CMK (cell line): ENCODE measurements at regions not wholly inside any gene's neighbourhood (a gene's known extent, or its start where the extent isn't known, plus 50 kb on each side); places are given as distances from the start of the nearest gene placed in this dataset.

Source experiments
- DNase-seq: peaks from one replicate; pipeline ENCODE4 v3.0.0-alpha.2; 2010; ENCODE audit warnings: low read depth

- DNase-seq = no peak
These were observed 1062.2 kb upstream of the FBXO33 start for GRCh38 chr14:40494483-40494882.

- no peak for DNase-seq
These were observed 1055.6 kb upstream of the FBXO33 start for GRCh38 chr14:40487824-40488223.

GRCh38 chr14:40485688-40486087 lies 1053.5 kb upstream of the FBXO33 start:
- no peak for DNase-seq

- no peak for DNase-seq
These were observed 1043.8 kb upstream of the FBXO33 start for GRCh38 chr14:40476005-40476404.

- DNase-seq = no peak
These were observed 1035.7 kb upstream of the FBXO33 start for GRCh38 chr14:40467969-40468368.

GRCh38 chr14:40464531-40464930 lies 1032.3 kb upstream of the FBXO33 start:
- DNase-seq = no peak

GRCh38 chr14:40463886-40464285 lies 1031.7 kb upstream of the FBXO33 start:
- no peak for DNase-seq

- DNase-seq = no peak
These were observed 1020.4 kb upstream of the FBXO33 start for GRCh38 chr14:40452674-40453073.

GRCh38 chr14:40447017-40447416 lies 1014.8 kb upstream of the FBXO33 start:
- no peak for DNase-seq

- DNase-seq = no peak
These were observed 1012.8 kb upstream of the FBXO33 start for GRCh38 chr14:40445020-40445419.

- DNase-seq = no peak
These were observed 1004.3 kb upstream of the FBXO33 start for GRCh38 chr14:40436551-40436950.

- DNase-seq = no peak
These were observed 985.7 kb upstream of the FBXO33 start for GRCh38 chr14:40417777-40418401.

GRCh38 chr14:40416565-40416964 lies 984.3 kb upstream of the FBXO33 start:
- no peak for DNase-seq

GRCh38 chr14:40414386-40414785 lies 982.2 kb upstream of the FBXO33 start:
- no peak for DNase-seq

- DNase-seq = no peak
These were observed 980.9 kb upstream of the FBXO33 start for GRCh38 chr14:40413136-40413535.

- no peak for DNase-seq
These were observed 978.5 kb upstream of the FBXO33 start for GRCh38 chr14:40410708-40411107.

GRCh38 chr14:40402957-40403356 lies 970.7 kb upstream of the FBXO33 start:
- no peak for DNase-seq

- DNase-seq = no peak
These were observed 966.7 kb upstream of the FBXO33 start for GRCh38 chr14:40398981-40399380.

GRCh38 chr14:40394634-40395340 lies 962.6 kb upstream of the FBXO33 start:
- no peak for DNase-seq

- DNase-seq = no peak
These were observed 960.9 kb upstream of the FBXO33 start for GRCh38 chr14:40393143-40393542.

- no peak for DNase-seq
These were observed 954.2 kb upstream of the FBXO33 start for GRCh38 chr14:40386433-40386832.

GRCh38 chr14:40374221-40374620 lies 942.0 kb upstream of the FBXO33 start:
- no peak for DNase-seq

- no peak for DNase-seq
These were observed 938.8 kb upstream of the FBXO33 start for GRCh38 chr14:40371011-40371410.

- DNase-seq = no peak
These were observed 936.1 kb upstream of the FBXO33 start for GRCh38 chr14:40368314-40368713.
